ENCODE measurements at regions not wholly inside any gene's neighbourhood (a gene's known extent, or its start where the extent isn't known, plus 50 kb on each side); places are given as distances from the start of the nearest gene placed in this dataset.

GRCh38 chr13:84208246-84208910 is 326.1 kb upstream of the SLITRK1 start:
- in situ Hi-C loops (cut with HindIII; ENCODE audit: low sequenced_read_pairs), result no loop called here
- no peak for DNase-seq (ENCODE audit: low spot score)

- DNase-seq (ENCODE audit: low spot score), result no peak
- in situ Hi-C loops (cut with HindIII; ENCODE audit: low sequenced_read_pairs), result no loop called here
Measured at GRCh38 chr13:84207509-84207908, 325.2 kb upstream of the SLITRK1 start.

- DNase-seq (ENCODE audit: low spot score), result no peak
- in situ Hi-C loops (cut with HindIII; ENCODE audit: low sequenced_read_pairs), result no loop called here
Measured at GRCh38 chr13:84200971-84201370, 318.7 kb upstream of the SLITRK1 start.

- no peak for DNase-seq (ENCODE audit: low spot score)
- in situ Hi-C loops (cut with HindIII; ENCODE audit: low sequenced_read_pairs), result no loop called here
Measured at GRCh38 chr13:84192125-84192524, 309.9 kb upstream of the SLITRK1 start.

GRCh38 chr13:84191139-84191538 is 308.9 kb upstream of the SLITRK1 start:
- in situ Hi-C loops (cut with HindIII; ENCODE audit: low sequenced_read_pairs), result no loop called here
- DNase-seq (ENCODE audit: low spot score), result no peak

GRCh38 chr13:84187626-84188025 is 305.4 kb upstream of the SLITRK1 start:
- no peak for DNase-seq (ENCODE audit: low spot score)
- in situ Hi-C loops (cut with HindIII; ENCODE audit: low sequenced_read_pairs), result no loop called here

- in situ Hi-C loops (cut with HindIII; ENCODE audit: low sequenced_read_pairs), result no loop called here
Measured at GRCh38 chr13:84139561-84140158, 257.4 kb upstream of the SLITRK1 start.

GRCh38 chr13:84137292-84137691 is 255.0 kb upstream of the SLITRK1 start:
- DNase-seq (ENCODE audit: low spot score), result no peak
- in situ Hi-C loops (cut with HindIII; ENCODE audit: low sequenced_read_pairs), result no loop called here

More at GRCh38 chr13:84139561-84140158, 257.4 kb upstream of the SLITRK1 start:
- DNase-seq (ENCODE audit: low spot score), result no peak

- in situ Hi-C loops (cut with HindIII; ENCODE audit: low sequenced_read_pairs), result no loop called here
- DNase-seq (ENCODE audit: low spot score), result no peak
Measured at GRCh38 chr13:84136582-84136981, 254.3 kb upstream of the SLITRK1 start.

- in situ Hi-C loops (cut with HindIII; ENCODE audit: low sequenced_read_pairs), result no loop called here
- DNase-seq (ENCODE audit: low spot score), result no peak
Measured at GRCh38 chr13:84132491-84132890, 250.2 kb upstream of the SLITRK1 start.

GRCh38 chr13:84131249-84131648 is 249.0 kb upstream of the SLITRK1 start:
- DNase-seq (ENCODE audit: low spot score), result no peak
- in situ Hi-C loops (cut with HindIII; ENCODE audit: low sequenced_read_pairs), result no loop called here

- DNase-seq (ENCODE audit: low spot score), result no peak
- in situ Hi-C loops (cut with HindIII; ENCODE audit: low sequenced_read_pairs), result no loop called here
Measured at GRCh38 chr13:84130495-84131114, 248.3 kb upstream of the SLITRK1 start.

GRCh38 chr13:84129966-84130365 is 247.7 kb upstream of the SLITRK1 start:
- no peak for DNase-seq (ENCODE audit: low spot score)
- in situ Hi-C loops (cut with HindIII; ENCODE audit: low sequenced_read_pairs), result no loop called here

GRCh38 chr13:84127597-84128128 is 245.4 kb upstream of the SLITRK1 start:
- no peak for DNase-seq (ENCODE audit: low spot score)
- in situ Hi-C loops (cut with HindIII; ENCODE audit: low sequenced_read_pairs), result no loop called here

- no peak for DNase-seq (ENCODE audit: low spot score)
Measured at GRCh38 chr13:84126671-84127171, 244.4 kb upstream of the SLITRK1 start.

GRCh38 chr13:84121456-84121855 is 239.2 kb upstream of the SLITRK1 start:
- DNase-seq (ENCODE audit: low spot score), result no peak
- in situ Hi-C loops (cut with HindIII; ENCODE audit: low sequenced_read_pairs), result no loop called here

More at GRCh38 chr13:84126671-84127171, 244.4 kb upstream of the SLITRK1 start:
- in situ Hi-C loops (cut with HindIII; ENCODE audit: low sequenced_read_pairs), result no loop called here

- no peak for DNase-seq (ENCODE audit: low spot score)
- in situ Hi-C loops (cut with HindIII; ENCODE audit: low sequenced_read_pairs), result no loop called here
Measured at GRCh38 chr13:84118839-84119409, 236.7 kb upstream of the SLITRK1 start.

- no peak for DNase-seq (ENCODE audit: low spot score)
- in situ Hi-C loops (cut with HindIII; ENCODE audit: low sequenced_read_pairs), result no loop called here
Measured at GRCh38 chr13:84098273-84098672, 216.0 kb upstream of the SLITRK1 start.

- in situ Hi-C loops (cut with HindIII; ENCODE audit: low sequenced_read_pairs), result no loop called here
Measured at GRCh38 chr13:84097148-84097547, 214.9 kb upstream of the SLITRK1 start.

GRCh38 chr13:84096216-84096615 is 213.9 kb upstream of the SLITRK1 start:
- DNase-seq (ENCODE audit: low spot score), result no peak

More at GRCh38 chr13:84097148-84097547, 214.9 kb upstream of the SLITRK1 start:
- DNase-seq (ENCODE audit: low spot score), result no peak

More at GRCh38 chr13:84096216-84096615, 213.9 kb upstream of the SLITRK1 start:
- in situ Hi-C loops (cut with HindIII; ENCODE audit: low sequenced_read_pairs), result no loop called here

Measured in G401 (cell line).